ENCODE measurements at regions not wholly inside any gene's neighbourhood (a gene's known extent, or its start where the extent isn't known, plus 50 kb on each side); places are given as distances from the start of the nearest gene placed in this dataset.
"Not testable (repeated sequence)": the region's sequence is repeated elsewhere in the genome, so short reads cannot be mapped to it uniquely, and the experiment has no call there.

DNA sequence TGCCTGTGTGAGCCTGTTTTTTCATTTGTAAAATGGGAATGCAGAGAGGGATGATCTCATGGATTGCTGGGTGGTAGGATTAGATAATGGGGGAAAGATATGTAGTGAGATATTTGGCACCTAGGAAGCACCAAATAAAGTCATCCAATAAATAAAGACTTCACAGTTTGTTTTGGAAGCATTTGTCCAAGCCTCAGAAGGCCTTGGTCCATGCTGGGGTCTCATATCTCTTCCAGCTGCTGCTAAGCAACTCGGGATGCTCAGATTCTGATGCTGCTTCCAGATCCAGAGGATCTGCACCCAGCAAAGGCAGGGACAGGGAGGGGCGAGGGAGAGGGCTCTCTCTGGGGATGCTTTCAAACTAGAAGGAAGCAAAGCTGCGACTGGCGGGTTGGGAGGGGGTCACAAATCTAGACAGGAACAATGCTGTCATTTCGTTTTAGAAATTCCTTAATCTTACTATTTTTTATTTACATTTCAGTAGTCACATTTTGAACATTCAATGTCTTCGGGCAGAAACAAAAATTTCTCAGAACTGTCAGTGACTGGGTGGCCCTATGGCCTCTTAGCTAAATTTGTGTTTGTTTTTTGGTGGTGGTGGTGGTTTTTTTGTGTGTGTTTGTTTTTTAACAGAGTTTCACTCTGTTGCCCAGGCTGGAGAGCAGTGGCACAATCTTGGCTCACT lies 114.9 kb upstream of the CDH5 start:
- DNase-seq = no peak
- peaks cover 4% of the 10 kb centered on the region for H3K27me3 Mint-ChIP-seq
- H3K27ac Mint-ChIP-seq = no peak overlapping the region
- H3K4me1 Mint-ChIP-seq (ENCODE audit: low read depth) = no peaks in the 10 kb centered on the region
- H3K36me3 Mint-ChIP-seq (ENCODE audit: low read depth) = no peaks in the 10 kb centered on the region
- H3K9me3 Mint-ChIP-seq = no peaks in the 10 kb centered on the region
- H3K4me3 Mint-ChIP-seq = no peak overlapping the region

DNA sequence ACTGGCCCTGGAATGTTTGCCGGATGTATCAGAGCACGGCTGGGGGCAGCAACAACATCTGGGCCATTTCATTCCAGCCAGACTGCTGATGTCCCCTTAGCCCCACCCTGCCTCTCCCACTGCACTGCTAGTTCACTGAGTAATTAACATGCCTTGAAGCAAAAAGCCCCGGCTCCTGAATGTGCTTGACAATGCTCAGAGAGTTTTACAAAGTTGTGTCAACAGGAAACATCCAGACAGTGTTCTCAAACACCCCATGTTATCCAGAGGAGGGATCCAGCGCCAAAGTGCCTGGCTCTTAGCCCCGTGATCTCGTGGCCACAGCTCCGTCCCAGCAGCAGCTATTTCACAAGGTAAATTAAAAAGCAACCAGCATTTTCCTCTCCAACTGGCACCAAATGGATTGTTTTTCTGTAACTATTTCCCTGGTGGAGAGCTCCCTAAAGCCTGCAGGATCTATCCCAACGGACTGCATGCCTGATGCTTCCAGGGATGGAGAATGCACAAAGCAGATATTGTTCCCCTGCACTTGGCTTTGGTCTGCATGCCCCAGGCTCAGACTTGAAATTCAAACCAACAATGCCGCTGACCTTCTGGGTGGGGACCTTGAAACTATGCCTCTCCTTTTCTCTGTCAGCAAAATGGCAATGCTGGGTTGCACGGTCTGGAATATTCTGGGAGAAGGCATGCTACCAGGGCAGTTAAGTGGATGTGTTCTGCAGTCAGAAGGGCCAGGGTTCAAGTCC lies 115.6 kb upstream of the CDH5 start:
- DNase-seq = no peak
- no peaks in the 10 kb centered on the region for H3K4me1 Mint-ChIP-seq (ENCODE audit: low read depth)
- no peaks in the 10 kb centered on the region for H3K36me3 Mint-ChIP-seq (ENCODE audit: low read depth)
- H3K27ac Mint-ChIP-seq = no peak overlapping the region
- H3K4me3 Mint-ChIP-seq = no peak overlapping the region
- no peaks in the 10 kb centered on the region for H3K9me3 Mint-ChIP-seq
- H3K27me3 Mint-ChIP-seq = peaks cover 4% of the 10 kb centered on the region

DNA sequence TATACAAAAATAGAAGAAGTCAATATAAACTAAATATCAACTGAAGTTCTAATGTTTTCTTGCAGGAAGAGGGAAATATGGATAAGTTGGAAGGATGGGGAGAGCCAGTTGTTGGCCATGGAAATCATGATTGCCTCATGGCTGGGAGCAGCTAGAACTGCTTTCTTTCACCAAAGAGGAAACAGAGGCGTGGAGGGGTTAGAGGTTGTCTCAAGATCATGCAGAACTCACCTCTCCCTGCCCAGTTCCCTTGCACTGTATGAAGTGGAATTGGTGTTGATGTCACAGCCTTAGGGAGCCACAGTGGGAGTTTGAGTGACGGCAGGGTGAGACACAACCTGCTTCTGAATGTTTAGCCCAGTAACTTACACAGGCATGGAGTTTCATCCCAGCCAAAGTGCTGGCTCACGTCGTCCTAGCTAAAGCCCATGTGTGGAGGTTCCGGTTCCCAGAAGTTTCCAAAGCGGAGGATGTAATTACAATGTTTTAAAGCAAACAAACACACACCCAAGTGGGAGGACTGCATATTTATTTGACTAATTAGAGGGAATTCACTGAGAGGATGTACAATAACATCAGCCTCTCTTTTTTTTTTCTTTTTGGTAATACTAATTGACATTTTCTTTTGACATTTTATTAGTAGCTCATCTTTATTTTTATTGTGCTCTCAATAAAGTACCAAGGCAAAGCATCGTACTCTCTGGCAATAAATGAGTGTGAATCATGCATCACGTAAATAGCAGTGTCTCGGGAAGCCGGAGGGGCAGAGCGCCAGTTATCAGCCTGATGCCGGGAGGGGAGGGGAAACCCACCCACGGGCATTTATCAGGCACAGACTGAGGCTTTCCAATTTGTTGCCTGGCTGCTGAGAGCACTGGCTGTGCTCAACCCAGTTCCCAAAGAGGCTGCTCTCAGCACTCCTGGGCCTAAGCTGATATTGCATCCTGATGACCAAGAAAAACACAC lies 118.7 kb upstream of the CDH5 start:
- no peaks in the 10 kb centered on the region for H3K9me3 Mint-ChIP-seq
- H3K27ac Mint-ChIP-seq = no peak overlapping the region
- peaks cover 3% of the 10 kb centered on the region for H3K27me3 Mint-ChIP-seq
- DNase-seq = no peak
- no peak overlapping the region for H3K4me3 Mint-ChIP-seq
- no peaks in the 10 kb centered on the region for H3K36me3 Mint-ChIP-seq (ENCODE audit: low read depth)
- H3K4me1 Mint-ChIP-seq (ENCODE audit: low read depth) = no peaks in the 10 kb centered on the region

DNA sequence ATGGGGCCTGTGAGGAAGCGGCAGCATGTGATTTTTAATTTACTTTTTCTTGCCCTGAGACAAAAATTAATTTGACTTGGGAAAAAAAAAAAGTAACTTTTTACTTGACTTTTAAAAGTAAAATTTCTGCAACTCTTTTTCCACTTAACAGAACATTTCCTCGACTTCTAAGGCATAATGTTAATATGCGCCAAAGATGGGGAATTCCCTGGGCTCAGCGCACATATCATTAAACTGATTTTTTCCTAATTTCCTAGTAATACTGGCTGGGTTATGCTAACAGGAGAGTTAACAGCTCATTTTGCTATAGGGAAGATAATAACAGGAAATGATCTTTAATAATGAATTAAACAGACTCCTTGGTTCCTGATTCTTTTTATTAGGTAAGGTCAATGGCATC lies 120.6 kb upstream of the CDH5 start:
- Mint-ChIP-seq H3K27me3 (peaks cover 3% of the 10 kb centered on the region), H3K27ac (no peak overlapping the region), H3K4me3 (no peak overlapping the region), H3K9me3 (no peaks in the 10 kb centered on the region), H3K4me1 (ENCODE audit: low read depth) (no peaks in the 10 kb centered on the region), H3K36me3 (ENCODE audit: low read depth) (no peaks in the 10 kb centered on the region)
- no peak for DNase-seq

DNA sequence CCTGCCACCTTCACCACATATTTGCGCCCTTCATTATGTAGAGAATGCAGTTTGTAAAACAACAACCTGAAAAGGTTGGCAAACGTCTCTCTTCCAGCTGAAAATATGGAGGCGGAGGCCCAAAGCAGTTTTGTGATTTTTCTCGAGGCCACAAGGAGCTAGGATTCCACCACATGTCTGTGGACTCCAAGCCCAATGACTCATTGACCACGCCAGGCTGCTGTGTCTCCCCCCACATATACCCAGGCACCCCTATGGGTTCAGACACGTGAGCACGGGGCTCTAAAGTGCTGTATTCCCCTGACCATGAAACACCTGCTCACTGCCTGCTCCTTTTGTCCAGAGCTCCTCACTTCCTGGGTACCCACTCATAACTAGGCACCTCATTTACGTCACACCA lies 121.4 kb upstream of the CDH5 start:
- Mint-ChIP-seq H3K4me1 (ENCODE audit: low read depth) (no peaks in the 10 kb centered on the region), H3K27ac (no peak overlapping the region)

DNA sequence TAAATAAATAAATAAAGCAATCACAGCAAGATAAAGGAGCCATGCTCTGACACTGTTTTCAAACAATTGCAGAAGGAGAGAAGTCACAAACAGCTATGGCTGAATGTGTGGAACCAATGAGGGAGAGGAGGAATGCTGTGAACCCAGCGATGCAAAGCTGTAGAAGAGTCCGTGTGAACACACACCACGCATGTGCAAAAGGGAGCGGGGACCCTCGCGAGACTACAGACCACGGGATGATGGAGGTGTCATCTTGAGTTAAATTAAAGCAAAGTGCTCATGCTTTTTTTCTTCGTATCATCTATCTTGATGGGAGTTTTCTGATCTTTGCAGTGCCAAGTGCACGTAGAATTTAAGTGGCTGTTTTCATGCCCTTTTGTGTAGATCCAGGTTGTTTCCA lies 123.8 kb upstream of the CDH5 start:
- H3K4me3 Mint-ChIP-seq = no peak overlapping the region
- no peaks in the 10 kb centered on the region for H3K36me3 Mint-ChIP-seq (ENCODE audit: low read depth)
- peaks cover 10% of the 10 kb centered on the region for H3K27me3 Mint-ChIP-seq
- peaks cover 2% of the 10 kb centered on the region for H3K9me3 Mint-ChIP-seq
- no peak overlapping the region for H3K27ac Mint-ChIP-seq
- DNase-seq = no peak
- no peaks in the 10 kb centered on the region for H3K4me1 Mint-ChIP-seq (ENCODE audit: low read depth)

More for the DNA sequence above, 121.4 kb upstream of the CDH5 start:
- H3K4me3 Mint-ChIP-seq = no peak overlapping the region
- H3K9me3 Mint-ChIP-seq = no peaks in the 10 kb centered on the region
- H3K36me3 Mint-ChIP-seq (ENCODE audit: low read depth) = no peaks in the 10 kb centered on the region
- peaks cover 7% of the 10 kb centered on the region for H3K27me3 Mint-ChIP-seq
- no peak for DNase-seq

DNA sequence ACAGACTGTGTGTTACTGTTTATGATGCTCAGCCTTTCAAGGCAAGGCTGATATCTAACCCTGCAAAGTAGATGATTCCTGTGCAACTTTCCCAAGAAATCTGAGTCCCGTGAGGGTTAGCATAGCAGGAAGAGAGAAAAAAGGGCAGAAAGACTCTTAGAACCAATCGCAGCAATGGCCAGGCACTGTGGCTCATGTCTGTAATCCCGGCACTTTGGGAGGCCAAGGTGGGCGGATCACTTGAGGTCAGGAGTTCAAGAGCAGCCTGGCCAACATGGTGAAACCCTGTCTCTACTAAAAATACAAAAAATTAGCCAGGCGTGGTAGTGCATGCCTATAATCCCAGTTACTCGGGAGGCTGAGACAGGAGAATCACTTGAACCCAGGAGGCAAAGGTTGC lies 124.3 kb upstream of the CDH5 start:
- H3K4me3 Mint-ChIP-seq; H3K9me3 Mint-ChIP-seq; H3K27me3 Mint-ChIP-seq; DNase-seq; H3K27ac Mint-ChIP-seq; H3K4me1 Mint-ChIP-seq (ENCODE audit: low read depth); H3K36me3 Mint-ChIP-seq (ENCODE audit: low read depth): not testable (repeated sequence)

DNA sequence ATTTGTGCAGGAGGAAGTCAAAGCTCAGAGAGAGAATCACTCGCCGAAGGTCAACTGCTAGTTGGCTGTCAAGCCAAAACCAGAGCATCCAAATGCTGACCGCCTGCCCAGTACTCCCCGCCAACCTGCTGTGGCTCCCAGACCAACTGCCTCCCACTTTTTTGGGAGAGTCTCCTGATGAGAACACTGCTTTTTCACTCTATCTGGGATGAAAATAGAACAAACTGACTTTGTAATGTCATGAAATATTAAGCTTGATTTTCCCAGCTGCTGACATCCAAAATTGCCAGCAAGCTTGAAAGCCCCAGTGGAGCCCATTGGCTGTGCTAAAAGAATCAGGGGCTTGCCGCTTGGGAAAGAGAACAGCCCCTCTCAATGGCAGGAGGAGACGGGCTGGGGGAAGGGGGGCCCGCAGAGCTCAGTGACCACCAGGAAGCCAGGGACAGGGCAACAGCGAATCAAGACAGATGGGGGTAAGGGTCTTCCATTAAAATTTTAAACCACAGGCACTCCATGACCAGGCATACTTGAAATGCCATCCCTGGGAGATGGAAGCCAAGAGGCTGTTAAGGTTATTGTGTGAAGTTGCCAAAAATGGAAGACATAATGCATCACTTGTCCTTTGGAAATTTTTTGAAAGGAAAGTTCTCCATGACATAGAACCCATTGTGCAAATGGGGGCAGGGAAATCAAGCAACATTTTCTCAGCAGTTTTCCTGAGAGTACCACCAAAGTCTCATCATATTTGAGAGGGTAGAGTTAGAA lies 125.7 kb upstream of the CDH5 start:
- H3K9me3 Mint-ChIP-seq = peaks cover 2% of the 10 kb centered on the region
- H3K4me3 Mint-ChIP-seq = no peak overlapping the region
- H3K4me1 Mint-ChIP-seq (ENCODE audit: low read depth) = no peaks in the 10 kb centered on the region
- H3K27me3 Mint-ChIP-seq = peaks cover 10% of the 10 kb centered on the region
- H3K36me3 Mint-ChIP-seq (ENCODE audit: low read depth) = no peaks in the 10 kb centered on the region
- DNase-seq = no peak
- no peak overlapping the region for H3K27ac Mint-ChIP-seq

DNA sequence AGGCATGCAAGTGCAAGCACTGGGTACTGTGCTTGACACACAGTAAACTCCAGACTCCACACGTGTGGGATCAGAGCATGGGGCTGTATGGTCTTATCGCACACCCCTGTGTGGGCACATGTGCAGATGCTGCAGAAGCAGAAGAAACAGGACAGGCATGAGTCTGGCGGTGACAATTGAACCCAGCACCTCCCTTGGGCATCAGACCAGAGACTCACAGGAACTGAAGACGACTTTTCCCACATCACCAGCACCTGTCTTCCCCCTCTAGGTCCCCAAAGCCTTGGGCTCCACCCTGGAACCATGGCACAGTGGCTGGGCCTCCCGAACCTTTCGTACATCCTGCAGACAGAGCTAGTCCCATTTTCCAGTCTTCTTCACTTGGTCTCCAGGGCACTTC lies 126.4 kb upstream of the CDH5 start:
- no peaks in the 10 kb centered on the region for H3K36me3 Mint-ChIP-seq (ENCODE audit: low read depth)
- H3K4me1 Mint-ChIP-seq (ENCODE audit: low read depth) = no peaks in the 10 kb centered on the region
- no peak overlapping the region for H3K4me3 Mint-ChIP-seq
- no peak overlapping the region for H3K27ac Mint-ChIP-seq
- H3K9me3 Mint-ChIP-seq = peaks cover 2% of the 10 kb centered on the region
- peaks cover 7% of the 10 kb centered on the region for H3K27me3 Mint-ChIP-seq
- DNase-seq = no peak

DNA sequence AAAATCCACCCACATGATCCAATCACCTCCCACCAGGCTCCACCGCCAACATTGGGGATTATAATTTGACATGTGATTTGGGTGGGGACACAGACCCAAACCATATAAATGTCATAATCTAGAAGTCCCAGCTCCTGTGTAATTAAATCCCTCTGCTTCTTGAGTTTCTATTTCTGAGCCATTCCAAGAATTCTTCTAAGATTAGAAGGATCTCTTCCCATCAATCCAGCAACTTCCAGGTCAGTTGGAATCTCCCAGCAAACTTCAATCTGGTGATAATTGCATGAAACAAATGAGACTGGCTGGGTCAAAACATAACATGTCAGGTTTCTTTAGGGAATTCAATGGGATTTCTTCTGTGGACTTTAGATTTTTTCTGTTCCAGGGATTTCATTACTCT lies 127.8 kb upstream of the CDH5 start:
- Mint-ChIP-seq H3K4me1 (ENCODE audit: low read depth) (no peaks in the 10 kb centered on the region), H3K27me3 (peaks cover 7% of the 10 kb centered on the region), H3K36me3 (ENCODE audit: low read depth) (no peaks in the 10 kb centered on the region), H3K9me3 (peaks cover 2% of the 10 kb centered on the region), H3K27ac (no peak overlapping the region), H3K4me3 (no peak overlapping the region)
- no peak for DNase-seq

DNA sequence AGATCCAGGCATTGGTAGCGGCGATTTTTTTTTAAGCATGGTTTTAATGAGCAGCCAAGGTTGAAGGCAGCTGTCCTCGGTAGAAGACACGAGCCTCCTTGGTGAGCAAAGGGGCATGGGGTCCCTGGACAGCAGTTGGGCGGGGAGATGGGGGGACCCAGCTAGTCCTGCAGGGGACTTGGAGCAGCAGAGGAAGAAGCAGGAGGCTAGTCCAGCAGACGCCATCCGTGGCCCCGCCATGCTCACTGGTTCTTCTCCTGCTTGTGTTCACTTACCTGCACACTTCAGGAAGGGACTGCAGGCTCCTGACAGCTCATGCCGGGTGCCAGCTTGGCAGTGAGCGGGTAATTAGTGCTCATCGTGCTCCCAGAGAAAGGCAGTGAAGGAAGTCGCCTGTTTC lies 130.2 kb upstream of the CDH5 start:
- Mint-ChIP-seq H3K9me3 (peaks cover 2% of the 10 kb centered on the region), H3K27me3 (peaks cover 7% of the 10 kb centered on the region), H3K36me3 (ENCODE audit: low read depth) (no peaks in the 10 kb centered on the region), H3K4me3 (no peak overlapping the region), H3K4me1 (ENCODE audit: low read depth) (no peaks in the 10 kb centered on the region), H3K27ac (no peak overlapping the region)
- DNase-seq = no peak

DNA sequence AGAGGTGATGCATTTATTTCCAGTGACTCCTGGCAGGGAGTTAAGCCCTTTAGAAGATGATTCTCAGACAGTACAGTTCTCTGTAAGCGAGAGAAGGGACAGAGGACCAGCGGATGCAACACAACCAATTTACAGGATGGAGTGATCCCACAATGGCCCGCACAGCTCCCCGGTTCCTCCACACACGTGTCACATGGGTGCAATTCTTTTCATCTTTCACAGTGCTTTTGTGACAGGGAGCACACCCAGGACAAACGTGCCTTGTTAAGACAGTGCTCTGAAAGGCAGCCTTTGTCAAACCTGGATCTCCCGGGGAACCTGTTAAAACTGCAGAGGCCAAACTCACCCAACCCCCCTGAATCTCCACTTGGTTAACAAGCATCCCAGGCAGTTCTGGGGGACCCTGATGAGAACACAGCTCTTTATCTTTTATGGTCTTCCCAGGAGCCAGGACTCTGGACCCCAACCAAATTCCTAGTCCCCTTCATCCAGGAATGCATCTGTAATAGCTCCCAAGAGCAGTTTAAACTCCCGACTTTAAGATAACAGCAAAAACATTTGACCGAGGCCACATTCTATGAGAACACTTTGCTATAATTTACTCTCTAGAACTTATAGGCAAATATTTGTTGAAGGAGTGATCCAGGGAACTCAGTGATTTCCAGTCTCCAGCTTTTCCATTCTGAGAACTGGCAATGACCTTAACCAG lies 134.9 kb upstream of the CDH5 start:
- no peaks in the 10 kb centered on the region for H3K36me3 Mint-ChIP-seq (ENCODE audit: low read depth)
- no peak overlapping the region for H3K27ac Mint-ChIP-seq
- H3K27me3 Mint-ChIP-seq = peaks cover 16% of the 10 kb centered on the region
- no peaks in the 10 kb centered on the region for H3K9me3 Mint-ChIP-seq
- no peak for DNase-seq
- no peak overlapping the region for H3K4me3 Mint-ChIP-seq
- H3K4me1 Mint-ChIP-seq (ENCODE audit: low read depth) = peaks cover 3% of the 10 kb centered on the region

DNA sequence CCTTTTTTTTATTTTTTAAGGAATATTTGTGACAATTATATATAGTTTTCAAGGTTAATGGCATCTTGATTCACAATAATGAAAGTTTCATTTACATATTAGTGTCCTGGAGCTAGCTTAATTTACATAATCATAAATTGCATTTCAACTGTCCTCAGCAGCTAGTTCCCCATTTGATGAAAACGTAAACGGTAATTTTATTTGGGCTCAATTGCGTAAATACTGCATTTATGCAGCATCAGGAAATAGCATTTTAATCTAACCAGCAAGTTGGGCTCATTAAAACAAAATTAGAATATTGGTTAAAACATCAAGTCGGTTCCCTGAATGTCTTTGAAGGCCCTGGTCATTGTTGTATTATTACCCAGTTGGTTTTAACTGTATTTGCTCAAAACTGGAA lies 136.8 kb upstream of the CDH5 start:
- H3K27me3 Mint-ChIP-seq = peaks cover 23% of the 10 kb centered on the region
- H3K36me3 Mint-ChIP-seq (ENCODE audit: low read depth) = no peaks in the 10 kb centered on the region
- H3K27ac Mint-ChIP-seq = no peak overlapping the region
- no peak for DNase-seq
- no peaks in the 10 kb centered on the region for H3K9me3 Mint-ChIP-seq
- H3K4me1 Mint-ChIP-seq (ENCODE audit: low read depth) = peaks cover 3% of the 10 kb centered on the region
- H3K4me3 Mint-ChIP-seq = no peak overlapping the region

DNA sequence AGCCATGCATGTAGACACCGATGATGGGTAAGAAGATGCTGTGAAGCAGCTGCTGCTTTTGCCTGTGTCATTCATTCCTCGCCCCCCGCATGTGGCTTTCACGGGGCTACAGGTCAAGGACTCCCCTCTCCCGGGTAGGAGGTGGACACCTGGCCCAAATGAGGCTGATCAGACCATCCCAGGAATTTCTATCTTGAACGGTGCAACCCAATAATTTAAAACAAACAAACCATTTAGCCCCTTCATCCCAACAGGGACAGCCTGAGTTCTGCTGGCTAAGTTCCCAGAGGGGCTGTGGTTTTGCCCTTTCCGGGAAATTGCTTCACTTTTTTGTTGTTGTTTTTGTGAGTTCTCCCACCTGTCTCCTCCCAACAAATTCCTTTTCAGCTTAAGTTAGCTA lies 137.7 kb upstream of the CDH5 start:
- Mint-ChIP-seq H3K27ac (no peak overlapping the region), H3K4me3 (no peak overlapping the region), H3K4me1 (ENCODE audit: low read depth) (peaks cover 3% of the 10 kb centered on the region), H3K27me3 (peaks cover 23% of the 10 kb centered on the region), H3K9me3 (no peaks in the 10 kb centered on the region), H3K36me3 (ENCODE audit: low read depth) (no peaks in the 10 kb centered on the region)
- no peak for DNase-seq
